DMS79 treated with DMSO at 0.1 percent for 48 hours (cell line): ENCODE measurements at regions not wholly inside any gene's neighbourhood (a gene's known extent, or its start where the extent isn't known, plus 50 kb on each side); places are given as distances from the start of the nearest gene placed in this dataset.
"Not testable (repeated sequence)": the region's sequence is repeated elsewhere in the genome, so short reads cannot be mapped to it uniquely, and the experiment has no call there.

Experiments used
- DNase-seq: peaks from one replicate; lab custom pipeline; 2025; lab: John Stamatoyannopoulos, UW

DNA sequence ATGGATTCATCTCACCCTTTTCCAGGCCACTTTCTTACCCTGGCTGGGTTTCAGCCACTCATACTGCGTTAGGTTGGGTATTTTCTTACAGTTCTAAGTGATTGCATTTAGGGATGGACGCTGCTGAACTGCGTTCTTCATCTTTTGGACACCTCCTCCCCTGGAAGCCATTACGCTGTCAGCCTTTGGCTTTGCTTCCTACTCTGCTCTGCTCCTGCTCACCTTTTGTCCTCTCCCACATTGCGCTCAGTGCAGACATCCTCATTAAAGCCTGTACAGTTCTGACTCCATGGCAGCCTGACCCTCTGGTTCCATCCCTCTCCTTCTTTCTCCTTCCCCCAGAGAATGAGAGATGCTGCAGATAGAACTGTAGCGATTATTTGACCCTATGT is 108.9 kb downstream of the SRGAP2 start:
- DNase-seq = not testable (repeated sequence)

GRCh38 chr1:206314951-206315636 is 111.8 kb downstream of the SRGAP2 start:
- not testable (repeated sequence) for DNase-seq

GRCh38 chr1:206316901-206317300 is 113.6 kb downstream of the SRGAP2 start:
- not testable (repeated sequence) for DNase-seq

DNA sequence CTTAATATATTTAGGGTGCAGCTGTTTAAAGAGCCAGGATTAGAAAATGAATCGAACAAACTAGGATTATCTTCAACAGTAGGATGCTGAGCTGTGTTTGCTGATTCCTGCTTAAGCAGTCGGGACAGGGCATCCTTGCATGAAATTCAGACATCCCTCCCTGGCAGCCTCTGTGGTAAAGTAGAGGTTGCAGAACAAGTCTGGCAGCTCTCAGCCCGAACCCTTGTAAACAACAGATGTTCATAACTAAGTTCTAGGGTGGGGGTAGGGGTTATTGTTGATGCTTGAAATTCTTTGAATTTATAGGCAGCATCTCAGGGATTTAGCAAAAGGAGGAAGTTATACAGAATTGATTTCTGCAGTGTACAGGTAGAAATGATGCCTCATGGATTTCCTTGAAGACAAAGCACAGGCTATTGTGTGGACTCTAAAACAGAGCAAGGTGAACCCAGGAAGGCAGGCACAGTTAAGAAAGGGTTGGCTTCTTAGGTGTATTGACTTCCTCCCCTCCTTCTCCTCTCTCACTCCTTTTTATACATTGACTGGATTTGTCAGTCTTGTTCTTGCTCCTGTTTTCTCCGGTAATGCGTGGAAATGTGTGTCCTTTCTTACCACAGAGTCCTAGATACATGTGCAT is 114.7 kb downstream of the SRGAP2 start:
- peak; percentile 6 for DNase-seq

DNA sequence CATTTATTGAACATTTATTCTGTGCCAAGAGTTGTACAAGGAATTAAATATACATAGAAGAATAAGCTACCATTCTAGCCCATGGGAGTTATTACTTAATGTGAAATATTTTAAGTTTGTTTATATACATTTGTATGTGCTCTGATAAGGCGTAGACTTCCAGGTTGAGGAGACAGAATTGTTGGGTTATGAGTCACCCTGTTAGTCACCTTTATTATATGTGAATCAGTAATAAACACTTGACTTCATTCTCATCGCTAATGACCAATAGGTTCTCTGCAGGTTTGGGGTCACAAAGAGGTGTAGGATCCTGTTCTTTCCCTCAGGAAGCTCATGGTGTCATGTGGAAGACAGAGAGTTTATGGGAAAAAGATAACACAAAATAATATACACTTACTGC is 116.9 kb downstream of the SRGAP2 start:
- not testable (repeated sequence) for DNase-seq

DNA sequence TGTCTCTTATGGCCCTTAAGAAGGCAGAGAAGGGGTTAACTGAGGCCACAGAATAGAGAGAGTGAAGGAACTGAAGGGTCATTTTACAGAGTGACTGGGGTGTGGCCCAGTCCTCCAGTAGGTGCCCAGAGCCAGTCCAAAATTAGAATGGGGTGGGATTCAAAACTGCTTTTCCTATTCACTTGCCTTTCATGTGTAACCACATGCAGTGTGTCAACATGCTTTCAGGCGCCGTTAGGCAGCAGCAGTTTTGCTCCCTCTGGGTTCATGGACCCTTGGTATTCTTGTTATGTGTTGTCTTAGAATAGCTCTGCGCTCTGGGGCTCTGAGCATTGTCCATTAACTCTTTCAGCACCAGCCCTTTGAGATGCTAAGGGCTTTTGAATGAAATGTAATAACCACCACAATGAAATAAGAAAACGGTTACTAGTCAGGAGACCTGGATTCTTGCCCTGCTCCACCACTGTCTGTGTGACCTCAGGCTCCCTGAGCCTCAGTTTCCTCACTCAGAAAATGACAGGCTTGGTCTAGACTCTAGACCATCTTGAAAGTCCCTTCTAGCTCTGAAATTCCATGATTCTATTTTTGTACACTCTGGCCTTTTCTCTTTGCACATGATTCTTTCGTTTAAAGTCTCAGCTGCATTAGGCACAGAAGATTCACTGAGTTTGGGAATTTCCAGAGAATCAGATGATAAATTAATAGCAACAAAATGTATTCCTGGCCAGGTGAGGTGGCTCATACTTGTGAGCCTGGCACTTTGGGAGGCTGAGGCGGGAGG is 123.0 kb downstream of the SRGAP2 start:
- DNase-seq = not testable (repeated sequence)

DNA sequence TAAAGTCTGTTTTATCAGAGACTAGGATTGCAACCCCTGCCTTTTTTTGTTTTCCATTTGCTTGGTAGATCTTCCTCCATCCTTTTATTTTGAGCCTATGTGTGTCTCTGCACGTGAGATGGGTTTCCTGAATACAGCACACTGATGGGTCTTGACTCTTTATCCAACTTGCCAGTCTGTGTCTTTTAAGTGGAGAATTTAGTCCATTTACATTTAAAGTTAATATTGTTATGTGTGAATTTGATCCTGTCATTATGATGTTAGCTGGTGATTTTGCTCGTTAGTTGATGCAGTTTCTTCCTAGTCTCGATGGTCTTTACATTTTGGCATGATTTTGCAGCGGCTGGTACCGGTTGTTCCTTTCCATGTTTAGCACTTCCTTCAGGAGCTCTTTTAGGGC is 128.3 kb downstream of the SRGAP2 start:
- not testable (repeated sequence) for DNase-seq

- DNase-seq = not testable (repeated sequence)
Measured at GRCh38 chr1:206333316-206333715, 130.0 kb downstream of the SRGAP2 start.

- DNase-seq = not testable (repeated sequence)
Measured at GRCh38 chr1:206333897-206334296, 130.6 kb downstream of the SRGAP2 start.

DNA sequence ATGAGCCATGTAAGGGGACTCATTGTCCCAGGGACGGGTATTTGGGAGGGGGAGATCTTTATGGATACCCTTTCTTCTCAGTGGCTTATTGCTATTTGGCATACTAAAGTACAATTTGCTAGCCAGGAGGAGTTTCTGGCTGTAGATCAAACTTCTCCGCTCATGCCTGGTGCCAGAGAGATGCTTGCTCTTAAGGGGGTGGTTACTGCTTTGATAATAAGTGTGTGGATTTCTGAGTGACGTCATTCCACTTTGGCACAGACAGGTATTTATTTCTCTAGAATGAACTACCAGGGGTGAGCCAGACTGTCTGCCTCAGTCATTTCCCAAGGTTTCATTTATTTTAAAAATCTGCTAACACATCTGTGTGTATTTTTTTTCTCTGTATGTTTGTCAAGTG is 131.1 kb downstream of the SRGAP2 start:
- DNase-seq = peak; percentile 45

GRCh38 chr1:206335162-206335561 is 131.8 kb downstream of the SRGAP2 start:
- not testable (repeated sequence) for DNase-seq

- DNase-seq = not testable (repeated sequence)
Measured at GRCh38 chr1:206335875-206336846, 132.8 kb downstream of the SRGAP2 start.

GRCh38 chr1:206337024-206337423 is 133.3 kb upstream of the IKBKE start:
- not testable (repeated sequence) for DNase-seq

DNA sequence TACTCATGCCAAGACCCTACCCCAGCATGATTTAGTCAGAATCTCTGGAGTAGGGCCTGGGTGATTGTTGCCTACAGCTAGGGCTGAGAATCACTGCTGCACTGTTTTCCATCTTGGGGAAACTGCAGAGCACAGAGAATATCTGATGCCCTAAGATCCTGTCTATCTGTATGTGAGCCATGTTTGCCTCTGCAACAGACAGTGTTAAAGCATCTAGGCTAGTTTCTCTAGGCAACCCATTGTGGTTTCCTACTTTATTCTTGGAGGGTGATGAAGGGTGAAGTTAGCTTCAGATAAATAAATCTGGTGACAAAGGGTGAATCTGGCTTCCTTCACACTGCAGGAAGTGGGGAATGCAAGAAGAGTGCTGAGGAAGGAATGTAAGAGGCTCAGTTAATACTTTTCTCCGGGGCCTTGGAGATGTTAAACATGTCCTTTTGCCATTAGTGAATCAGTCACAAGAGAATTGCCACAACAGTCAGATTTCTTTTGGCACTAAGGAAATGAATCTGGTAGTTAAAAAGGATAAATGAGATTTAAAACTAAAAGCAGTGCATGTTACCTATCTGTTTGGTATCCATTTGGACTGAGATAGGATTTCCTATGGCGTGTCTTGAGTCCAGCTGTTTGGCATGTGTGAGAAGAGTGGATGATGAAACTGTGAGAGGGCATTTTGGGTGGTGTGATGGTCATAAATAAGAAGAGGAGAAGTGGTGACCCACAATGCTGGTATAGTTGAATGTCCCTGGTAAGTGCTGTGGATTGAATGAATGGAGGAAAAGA is 119.6 kb upstream of the IKBKE start:
- not testable (repeated sequence) for DNase-seq

- not testable (repeated sequence) for DNase-seq
Measured at GRCh38 chr1:206351276-206352052, 118.8 kb upstream of the IKBKE start.

DNA sequence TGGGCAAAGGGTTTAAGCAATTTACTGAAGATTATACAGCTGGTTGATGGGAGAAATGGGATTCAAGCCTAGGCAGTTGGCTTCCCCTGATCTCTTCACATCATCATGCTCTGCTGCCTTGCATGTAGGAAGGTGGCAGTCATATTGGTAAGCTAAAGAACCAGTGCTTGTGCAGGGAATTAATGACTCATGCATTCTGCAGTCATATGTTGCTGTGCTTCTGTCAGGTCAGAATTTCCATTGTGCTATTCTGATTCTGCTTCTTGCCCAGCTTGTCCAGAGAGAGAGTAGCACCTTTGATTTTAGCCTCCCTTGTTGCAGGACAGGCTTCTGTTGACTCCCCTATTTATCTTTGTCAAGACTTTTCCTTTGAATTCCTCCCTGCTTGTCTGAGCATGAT is 114.0 kb upstream of the IKBKE start:
- DNase-seq = not testable (repeated sequence)

DNA sequence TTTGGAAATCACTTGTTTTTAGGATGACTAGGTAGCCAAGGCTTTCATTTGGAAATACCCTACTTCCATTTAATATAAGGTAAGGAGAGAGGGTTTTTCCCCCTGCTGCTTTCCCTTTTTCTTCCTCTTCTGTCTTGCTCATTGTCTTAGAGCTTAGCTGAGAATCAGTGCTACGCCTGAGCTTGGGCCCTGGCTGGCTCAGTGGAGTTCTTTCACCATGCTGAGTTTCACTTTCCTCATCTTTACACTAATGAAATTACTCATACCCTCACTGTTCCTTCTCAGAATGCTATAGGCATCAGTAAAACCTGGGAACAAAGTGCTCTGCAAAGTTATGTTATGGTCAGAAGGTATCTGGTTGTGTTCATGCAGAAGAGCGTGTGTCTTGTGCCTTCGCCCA is 112.3 kb upstream of the IKBKE start:
- not testable (repeated sequence) for DNase-seq

- DNase-seq = not testable (repeated sequence)
Measured at GRCh38 chr1:206358771-206359170, 111.5 kb upstream of the IKBKE start.

DNA sequence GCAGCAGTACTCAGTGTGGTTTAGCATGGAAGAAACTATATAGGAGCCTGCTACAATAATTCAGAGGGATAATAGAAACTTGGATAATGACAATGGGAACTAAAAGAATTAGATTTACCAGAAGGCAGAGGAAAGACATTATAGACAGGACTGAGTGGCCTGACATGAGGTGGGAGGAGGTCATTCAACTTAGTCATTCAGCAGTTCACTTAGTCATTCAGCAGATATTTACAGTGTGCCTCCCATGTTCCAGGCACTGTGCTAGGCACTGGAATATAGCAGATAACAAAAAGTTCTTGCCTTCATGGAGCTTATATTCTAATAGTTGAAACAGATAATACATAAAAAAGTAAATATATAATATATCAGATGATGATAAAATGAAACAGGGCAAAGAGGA is 110.9 kb upstream of the IKBKE start:
- DNase-seq = not testable (repeated sequence)

GRCh38 chr1:206361978-206362543 is 108.2 kb upstream of the IKBKE start:
- not testable (repeated sequence) for DNase-seq
